Caco-2 (cell line): ENCODE measurements at regions not wholly inside any gene's neighbourhood (a gene's known extent, or its start where the extent isn't known, plus 50 kb on each side); places are given as distances from the start of the nearest gene placed in this dataset.

ENCODE experiments used
- BruUV-seq: library from RNA; stranded (reverse); fragments of 400-500 nt; replicated peaks from 2 replicates; lab custom pipeline; 2021; lab: Mats Ljungman, UMichigan
- CTCF ChIA-PET: fragments of 300-600 bp; sonication (Branson Sonifier 250); formaldehyde crosslinking; loops from one replicate; lab custom pipeline; 2022; ENCODE audit warnings: antibody characterized with exemption; lab: Charles Lee
- POLR2A ChIA-PET: fragments of 300-600 bp; sonication (Branson Sonifier 250); formaldehyde crosslinking; loops from one replicate; lab custom pipeline; 2022; ENCODE audit warnings: antibody characterized with exemption; lab: Charles Lee
- DNase-seq, 2 experiments: peaks; one replicate each; pipeline versions ENCODE4 v3.0.0 to v3.0.0-alpha.2; 2020 to 2022
- H3K27me3 ChIP-seq: replicated peaks from 2 replicates; pipeline ENCODE4 v1.6.0; 2011; ENCODE audit warnings: low read length; ENCODE audit not compliant: control insufficient read depth, insufficient read depth
- H3K36me3 ChIP-seq: 2 replicates; pipeline ENCODE4 v1.5.1; 2011; ENCODE audit warnings: low read length; ENCODE audit not compliant: control insufficient read depth, insufficient read depth
- H3K4me1 ChIP-seq: fragments of 250-450 bp; sonication (Bioruptor Pico); 2 replicates; pipeline ENCODE4 v1.5.1; 2020; ENCODE audit warnings: mild to moderate bottlenecking
- H3K4me3 ChIP-seq: 2 replicates; pipeline ENCODE4 v1.5.1; 2011; ENCODE audit warnings: low read depth, mild to moderate bottlenecking, control low read depth, low read length
- H3K9me3 ChIP-seq: fragments of 250-450 bp; sonication (Bioruptor Pico); 2 replicates; pipeline ENCODE4 v1.5.1; 2020; ENCODE audit warnings: mild to moderate bottlenecking, moderate library complexity
- H3K27ac Mint-ChIP-seq: one replicate; pipeline ENCODE4 v1.8.0; 2022; ENCODE audit warnings: mixed read lengths; ENCODE audit not compliant: unreplicated experiment
- H3K27me3 Mint-ChIP-seq: one replicate; pipeline ENCODE4 v1.8.0; 2022; ENCODE audit warnings: mixed read lengths; ENCODE audit not compliant: insufficient read depth, unreplicated experiment
- H3K36me3 Mint-ChIP-seq: one replicate; pipeline ENCODE4 v1.8.0; 2022; ENCODE audit warnings: mild to moderate bottlenecking, mixed read lengths; ENCODE audit not compliant: insufficient read depth, unreplicated experiment
- H3K4me1 Mint-ChIP-seq: one replicate; pipeline ENCODE4 v1.8.0; 2022; ENCODE audit warnings: low read depth, mixed read lengths; ENCODE audit not compliant: unreplicated experiment
- H3K4me3 Mint-ChIP-seq: one replicate; pipeline ENCODE4 v1.8.0; 2022; ENCODE audit warnings: mild to moderate bottlenecking, moderate library complexity, mixed read lengths; ENCODE audit not compliant: unreplicated experiment
- H3K9me3 Mint-ChIP-seq: one replicate; pipeline ENCODE4 v1.8.0; 2022; ENCODE audit warnings: mixed read lengths; ENCODE audit not compliant: unreplicated experiment
- intact Hi-C: fragments of 100-400 bp; cut with micrococcal nuclease; formaldehyde crosslinking; loops from one replicate; pipeline ENCODE4 v1.10.0; 2022; ENCODE audit not compliant: unreplicated experiment
- TF ChIP-seq, protein P1 (sequence below), 2 experiments: fragments of 200-600 bp in 1 of 2; IDR thresholded peaks; 1 replicate in 1 of 2; 2 replicates in 1 of 2; pipeline versions ENCODE4 v1.5.1 to v1.8.0; 2011 to 2022; ENCODE audit warnings: antibody characterized with exemption in 1 of 2, control low read depth in 1 of 2, inconsistent platforms in 1 of 2, low read depth in 1 of 2, low read length in 1 of 2, mild to moderate bottlenecking in 1 of 2, moderate library complexity in 1 of 2; ENCODE audit not compliant: insufficient read depth in 1 of 2, severe bottlenecking in 1 of 2, unreplicated experiment in 1 of 2

DNA sequence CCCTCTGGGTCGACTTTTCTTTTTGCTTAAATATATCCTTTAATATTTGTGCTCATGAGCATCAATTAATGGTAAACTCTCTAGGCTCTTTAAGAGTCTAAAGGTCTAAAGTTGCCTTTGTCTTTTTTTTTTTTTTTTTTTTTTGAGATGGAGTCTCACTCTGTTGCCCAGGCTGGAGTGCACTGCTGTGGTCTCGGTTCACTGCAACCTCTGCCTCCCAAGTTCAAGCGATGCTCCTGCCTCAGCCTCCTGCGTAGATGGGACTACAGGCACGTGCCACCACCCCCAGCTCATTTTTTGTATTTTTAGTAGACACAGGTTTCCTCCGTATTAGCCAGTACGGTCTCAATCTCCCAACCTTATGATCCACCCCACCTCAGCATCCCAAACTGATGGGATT is 122.0 kb upstream of the TMEM170B start:
- no peak overlapping the region for H3K4me3 Mint-ChIP-seq
- no peaks in the 10 kb centered on the region for H3K27me3 ChIP-seq
- H3K36me3 ChIP-seq, result no peaks in the 10 kb centered on the region
- H3K27ac Mint-ChIP-seq, result peak overlapping the region; percentile 50
- ChIA-PET CTCF (interaction anchor here (0.6 kb wide), 1 partner anchor 9 kb away, joined by 3 read pairs; no protein-coding TSS in a partner anchor), POLR2A (interaction anchor here (1.5 kb wide), 1 partner anchor 70 kb away, joined by 3 read pairs; no protein-coding TSS in a partner anchor)
- H3K4me1 ChIP-seq, result peaks cover 53% of the 10 kb centered on the region
- DNase-seq, result no peak
- H3K27me3 Mint-ChIP-seq, result no peaks in the 10 kb centered on the region
- no peaks in the 10 kb centered on the region for H3K36me3 Mint-ChIP-seq
- TF ChIP-seq, protein P1, sequence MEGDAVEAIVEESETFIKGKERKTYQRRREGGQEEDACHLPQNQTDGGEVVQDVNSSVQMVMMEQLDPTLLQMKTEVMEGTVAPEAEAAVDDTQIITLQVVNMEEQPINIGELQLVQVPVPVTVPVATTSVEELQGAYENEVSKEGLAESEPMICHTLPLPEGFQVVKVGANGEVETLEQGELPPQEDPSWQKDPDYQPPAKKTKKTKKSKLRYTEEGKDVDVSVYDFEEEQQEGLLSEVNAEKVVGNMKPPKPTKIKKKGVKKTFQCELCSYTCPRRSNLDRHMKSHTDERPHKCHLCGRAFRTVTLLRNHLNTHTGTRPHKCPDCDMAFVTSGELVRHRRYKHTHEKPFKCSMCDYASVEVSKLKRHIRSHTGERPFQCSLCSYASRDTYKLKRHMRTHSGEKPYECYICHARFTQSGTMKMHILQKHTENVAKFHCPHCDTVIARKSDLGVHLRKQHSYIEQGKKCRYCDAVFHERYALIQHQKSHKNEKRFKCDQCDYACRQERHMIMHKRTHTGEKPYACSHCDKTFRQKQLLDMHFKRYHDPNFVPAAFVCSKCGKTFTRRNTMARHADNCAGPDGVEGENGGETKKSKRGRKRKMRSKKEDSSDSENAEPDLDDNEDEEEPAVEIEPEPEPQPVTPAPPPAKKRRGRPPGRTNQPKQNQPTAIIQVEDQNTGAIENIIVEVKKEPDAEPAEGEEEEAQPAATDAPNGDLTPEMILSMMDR (IDR thresholded peaks at IDR 0.05; ENCODE audit: insufficient read depth in 1 of 2, low read depth in 1 of 2, low read length in 1 of 2, severe bottlenecking in 1 of 2, unreplicated experiment in 1 of 2), result no peak
- peaks cover 11% of the 10 kb centered on the region for H3K9me3 Mint-ChIP-seq
- no TSS peak for BruUV-seq
- H3K4me1 Mint-ChIP-seq, result peaks cover 40% of the 10 kb centered on the region
- peaks cover 8% of the 10 kb centered on the region for H3K9me3 ChIP-seq
- intact Hi-C loops, result no loop called here
- no peak overlapping the region for H3K4me3 ChIP-seq

GRCh38 chr6:11414176-11414963 is 123.2 kb upstream of the TMEM170B start:
- H3K27ac Mint-ChIP-seq, result peak overlapping the region; percentile 50
- POLR2A ChIA-PET, result interaction anchor here (1.0 to 1.2 kb wide), 4 partner anchors 20 to 182 kb away, joined by 3 to 9 read pairs (median 6); partner anchors contain the start of gene NEDD9
- TSS peak; percentile 95 for BruUV-seq

DNA sequence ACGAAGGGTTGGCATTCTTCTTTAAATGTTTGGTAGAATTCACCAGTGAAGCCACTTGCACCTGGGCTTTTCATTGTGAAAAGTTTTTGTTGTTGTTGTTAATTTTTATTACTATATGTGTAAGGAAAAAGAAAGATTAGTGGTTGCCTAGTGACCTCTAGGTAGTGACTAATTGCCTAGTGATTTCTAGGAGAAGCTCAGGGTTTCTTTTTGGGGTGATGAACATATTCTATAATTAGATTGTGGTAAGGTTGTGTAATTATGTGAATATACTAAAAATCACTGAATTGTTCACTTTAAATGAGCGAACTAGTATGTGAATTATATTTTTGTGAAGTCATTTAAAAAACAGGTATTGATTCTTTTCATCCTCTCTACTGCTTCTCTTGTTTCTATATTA is 123.8 kb upstream of the TMEM170B start:
- intact Hi-C loops, result no loop called here

More at GRCh38 chr6:11414176-11414963, 123.2 kb upstream of the TMEM170B start:
- no peaks in the 10 kb centered on the region for H3K27me3 Mint-ChIP-seq
- peaks cover 36% of the 10 kb centered on the region for H3K4me1 Mint-ChIP-seq
- intact Hi-C loops, result no loop called here
- H3K9me3 ChIP-seq, result peaks cover 8% of the 10 kb centered on the region
- H3K27me3 ChIP-seq, result no peaks in the 10 kb centered on the region
- peaks cover 53% of the 10 kb centered on the region for H3K4me1 ChIP-seq
- H3K4me3 ChIP-seq, result no peak overlapping the region
- H3K4me3 Mint-ChIP-seq, result no peak overlapping the region
- CTCF ChIA-PET, result interaction anchor here (1.0 to 1.5 kb wide), 2 partner anchors 16 to 20 kb away, joined by 4 to 5 read pairs; no protein-coding TSS in a partner anchor
- DNase-seq, result peak; percentile 58 to 75
- peaks cover 11% of the 10 kb centered on the region for H3K9me3 Mint-ChIP-seq
- H3K36me3 Mint-ChIP-seq, result no peaks in the 10 kb centered on the region
- TF ChIP-seq, protein P1 (IDR thresholded peaks at IDR 0.05; ENCODE audit: insufficient read depth in 1 of 2, low read depth in 1 of 2, low read length in 1 of 2, severe bottlenecking in 1 of 2, unreplicated experiment in 1 of 2), result no peak
- H3K36me3 ChIP-seq, result no peaks in the 10 kb centered on the region

More for the DNA sequence above, 123.8 kb upstream of the TMEM170B start:
- DNase-seq, result no peak
- ChIA-PET POLR2A (interaction anchor here (1.0 kb wide), 1 partner anchor 21 kb away, joined by 3 read pairs; no protein-coding TSS in a partner anchor), CTCF (interaction anchor here (1.5 kb wide), 1 partner anchor 21 kb away, joined by 5 read pairs; no protein-coding TSS in a partner anchor)
- H3K4me1 Mint-ChIP-seq, result peaks cover 36% of the 10 kb centered on the region
- TF ChIP-seq, protein P1 (IDR thresholded peaks at IDR 0.05; ENCODE audit: insufficient read depth in 1 of 2, low read depth in 1 of 2, low read length in 1 of 2, severe bottlenecking in 1 of 2, unreplicated experiment in 1 of 2), result no peak
- BruUV-seq, result no TSS peak
- H3K4me3 Mint-ChIP-seq, result no peak overlapping the region
- H3K9me3 Mint-ChIP-seq, result peaks cover 11% of the 10 kb centered on the region
- Histone ChIP-seq H3K36me3 (no peaks in the 10 kb centered on the region), H3K9me3 (peaks cover 8% of the 10 kb centered on the region), H3K27me3 (no peaks in the 10 kb centered on the region), H3K4me1 (peaks cover 49% of the 10 kb centered on the region), H3K4me3 (no peak overlapping the region)
- H3K36me3 Mint-ChIP-seq, result no peaks in the 10 kb centered on the region
- no peak overlapping the region for H3K27ac Mint-ChIP-seq
- no peaks in the 10 kb centered on the region for H3K27me3 Mint-ChIP-seq
